ENCODE measurements at regions not wholly inside any gene's neighbourhood (a gene's known extent, or its start where the extent isn't known, plus 50 kb on each side); places are given as distances from the start of the nearest gene placed in this dataset.

DNA sequence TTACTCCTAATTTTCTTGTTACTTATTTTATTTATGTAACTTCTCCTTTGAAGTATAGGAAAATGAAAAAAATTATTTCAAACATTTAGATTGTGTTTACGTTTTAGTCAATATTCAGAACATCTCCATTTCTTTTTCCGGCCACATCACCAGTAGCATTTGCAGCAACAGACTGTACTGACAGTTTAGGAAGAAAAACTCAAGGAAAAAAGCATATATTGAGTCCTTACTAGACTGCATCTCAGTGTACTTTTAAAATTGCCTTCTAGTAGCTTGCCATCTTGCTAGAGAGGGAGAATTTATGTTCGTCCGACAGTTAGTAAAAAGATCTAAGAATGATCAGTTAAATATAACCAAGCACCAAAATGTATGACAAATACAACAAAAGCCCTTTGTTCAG lies 625.0 kb upstream of the MIS18BP1 start:
- Histone ChIP-seq H3K36me3 (no peaks in the 10 kb centered on the region), H3K9me3 (no peaks in the 10 kb centered on the region), H3K27ac (no peak overlapping the region), H3K4me1 (ENCODE audit: insufficient read depth) (no peaks in the 10 kb centered on the region), H3K4me3 (no peak overlapping the region), H3K27me3 (no peaks in the 10 kb centered on the region)
- 70 to 94% (median 90%) methylated on average over 4 of the region's 4 CpGs for WGBS, 3 donors
- intact Hi-C loops (cut with DNase I): no loop called here
- TF ChIP-seq, protein P1, sequence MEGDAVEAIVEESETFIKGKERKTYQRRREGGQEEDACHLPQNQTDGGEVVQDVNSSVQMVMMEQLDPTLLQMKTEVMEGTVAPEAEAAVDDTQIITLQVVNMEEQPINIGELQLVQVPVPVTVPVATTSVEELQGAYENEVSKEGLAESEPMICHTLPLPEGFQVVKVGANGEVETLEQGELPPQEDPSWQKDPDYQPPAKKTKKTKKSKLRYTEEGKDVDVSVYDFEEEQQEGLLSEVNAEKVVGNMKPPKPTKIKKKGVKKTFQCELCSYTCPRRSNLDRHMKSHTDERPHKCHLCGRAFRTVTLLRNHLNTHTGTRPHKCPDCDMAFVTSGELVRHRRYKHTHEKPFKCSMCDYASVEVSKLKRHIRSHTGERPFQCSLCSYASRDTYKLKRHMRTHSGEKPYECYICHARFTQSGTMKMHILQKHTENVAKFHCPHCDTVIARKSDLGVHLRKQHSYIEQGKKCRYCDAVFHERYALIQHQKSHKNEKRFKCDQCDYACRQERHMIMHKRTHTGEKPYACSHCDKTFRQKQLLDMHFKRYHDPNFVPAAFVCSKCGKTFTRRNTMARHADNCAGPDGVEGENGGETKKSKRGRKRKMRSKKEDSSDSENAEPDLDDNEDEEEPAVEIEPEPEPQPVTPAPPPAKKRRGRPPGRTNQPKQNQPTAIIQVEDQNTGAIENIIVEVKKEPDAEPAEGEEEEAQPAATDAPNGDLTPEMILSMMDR (IDR thresholded peaks at IDR 0.05): no peak
- no peak for DNase-seq

- Histone ChIP-seq H3K27ac (no peak overlapping the region), H3K36me3 (no peaks in the 10 kb centered on the region), H3K4me3 (no peak overlapping the region), H3K9me3 (no peaks in the 10 kb centered on the region), H3K4me1 (ENCODE audit: insufficient read depth) (no peaks in the 10 kb centered on the region), H3K27me3 (no peaks in the 10 kb centered on the region)
- TF ChIP-seq, protein P1 (IDR thresholded peaks at IDR 0.05): no peak
- TF ChIP-seq POLR2A (IDR thresholded peaks at IDR 0.05) (no peak), EP300 (IDR thresholded peaks at IDR 0.05) (no peak)
- 88 to 94% (median 91%) methylated on average over 2 of the region's 2 CpGs for WGBS, 3 donors
- no peak for DNase-seq
- intact Hi-C loops (cut with DNase I): no loop called here
Observed at GRCh38 chr14:45868863-45869262, 615.9 kb upstream of the MIS18BP1 start.

DNA sequence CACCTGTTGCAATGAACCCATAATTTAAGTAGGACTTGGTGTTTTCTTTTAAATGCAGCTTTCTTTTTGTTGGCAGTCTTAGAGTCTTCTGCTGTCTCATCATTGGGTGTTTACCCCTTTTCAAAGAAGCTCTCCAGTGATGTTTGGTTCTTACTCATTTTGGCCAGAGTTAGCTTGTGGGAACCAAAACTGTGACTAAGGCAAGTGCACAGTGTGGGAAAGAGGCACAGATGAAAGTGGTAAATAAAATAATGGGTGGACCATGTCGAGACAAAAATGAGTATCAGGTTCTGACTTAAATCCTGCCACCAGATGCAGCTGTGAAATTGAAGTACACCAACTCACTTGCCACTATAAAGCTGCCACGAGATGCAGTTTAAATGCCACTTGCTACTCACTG lies 615.4 kb upstream of the MIS18BP1 start:
- TF ChIP-seq, protein P1 (IDR thresholded peaks at IDR 0.05): no peak
- no peak for TF ChIP-seq EP300 (IDR thresholded peaks at IDR 0.05)
- Histone ChIP-seq H3K4me1 (ENCODE audit: insufficient read depth) (no peaks in the 10 kb centered on the region), H3K9me3 (no peaks in the 10 kb centered on the region), H3K27me3 (no peaks in the 10 kb centered on the region), H3K27ac (no peak overlapping the region), H3K4me3 (no peak overlapping the region), H3K36me3 (no peaks in the 10 kb centered on the region)
- intact Hi-C loops (cut with DNase I): no loop called here
- no peak for DNase-seq
- WGBS, 3 donors: 29 to 80% (median 37%) methylated on average over 2 of the region's 2 CpGs

DNA sequence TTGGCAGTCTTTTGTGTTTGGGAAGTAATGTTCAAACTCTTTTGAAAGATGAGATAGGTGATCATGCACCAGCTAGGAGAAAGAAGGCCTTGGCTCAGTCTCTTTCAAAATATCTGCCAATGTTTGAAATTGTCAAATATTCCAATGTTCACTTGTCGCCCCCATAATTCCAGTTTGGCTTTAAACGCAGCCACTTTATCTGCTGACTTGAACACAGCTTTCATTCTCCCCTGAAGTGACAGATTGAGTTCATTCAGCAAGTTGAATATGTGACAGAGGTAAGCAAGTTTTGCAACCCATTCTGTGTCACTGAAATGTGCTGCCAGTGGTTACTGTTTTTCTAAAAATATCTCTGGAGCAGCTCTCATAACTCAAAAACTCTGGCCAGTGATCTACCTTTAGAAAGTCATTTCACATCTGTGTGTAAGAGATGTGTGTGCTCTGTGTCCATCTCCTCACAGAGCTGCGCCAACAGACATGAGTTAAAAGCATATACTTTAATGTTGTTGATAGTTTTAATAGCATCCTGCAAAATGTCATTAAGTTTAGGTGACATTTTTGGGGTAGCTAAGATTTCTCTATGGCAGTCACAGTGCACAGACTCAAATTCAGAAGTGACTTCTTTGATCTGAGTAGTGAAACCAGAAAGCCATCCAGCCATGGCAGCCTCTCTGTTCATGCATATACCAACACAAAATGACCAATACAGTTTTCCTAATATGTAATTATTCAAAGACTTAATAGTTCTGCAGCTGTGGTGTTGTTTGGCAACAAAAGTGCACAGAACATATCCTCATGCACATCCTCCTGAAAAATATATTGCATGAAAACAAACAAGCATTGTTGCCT lies 614.3 kb upstream of the MIS18BP1 start:
- no peak for TF ChIP-seq POLR2A (IDR thresholded peaks at IDR 0.05)
- no peak for TF ChIP-seq EP300 (IDR thresholded peaks at IDR 0.05)
- TF ChIP-seq, protein P1 (IDR thresholded peaks at IDR 0.05): no peak
- Histone ChIP-seq H3K9me3 (no peaks in the 10 kb centered on the region), H3K27ac (no peak overlapping the region), H3K27me3 (no peaks in the 10 kb centered on the region), H3K4me1 (ENCODE audit: insufficient read depth) (no peaks in the 10 kb centered on the region), H3K4me3 (no peak overlapping the region), H3K36me3 (no peaks in the 10 kb centered on the region)
- WGBS, 3 donors: 79 to 89% (median 84%) methylated on average over 3 of the region's 3 CpGs
- no peak for DNase-seq
- intact Hi-C loops (cut with DNase I): no loop called here

Data from ovary (tissue), 7 donors.